AG09319 (cell line): ENCODE measurements at regions not wholly inside any gene's neighbourhood (a gene's known extent, or its start where the extent isn't known, plus 50 kb on each side); places are given as distances from the start of the nearest gene placed in this dataset.
"Not testable (repeated sequence)": the region's sequence is repeated elsewhere in the genome, so short reads cannot be mapped to it uniquely, and the experiment has no call there.

ENCODE experiments used
- DNase-seq: peaks from one replicate; pipeline ENCODE4 v3.0.0-alpha.2; 2010; ENCODE audit warnings: low read depth; ENCODE audit errors: extremely low read depth
- CTCF ChIP-seq: IDR thresholded peaks from 2 replicates; pipeline ENCODE4 v1.5.1; 2011; ENCODE audit warnings: low read depth, mild to moderate bottlenecking, inconsistent platforms, low read length, moderate library complexity

DNA sequence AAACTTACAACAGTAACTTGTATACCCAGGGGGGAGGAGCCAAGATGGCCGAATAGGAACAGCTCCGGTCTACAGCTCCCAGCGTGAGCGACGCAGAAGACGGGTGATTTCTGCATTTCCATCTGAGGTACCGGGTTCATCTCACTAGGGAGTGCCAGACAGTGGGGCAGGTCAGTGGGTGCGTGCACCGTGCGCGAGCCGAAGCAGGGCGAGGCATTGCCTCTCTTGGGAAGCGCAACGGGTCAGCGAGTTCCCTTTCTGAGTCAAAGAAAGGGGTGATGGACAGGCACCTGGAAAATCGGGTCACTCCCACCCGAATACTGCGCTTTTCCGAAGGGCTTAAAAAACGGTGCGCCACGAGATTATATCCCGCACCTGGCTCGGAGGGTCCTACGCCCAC, 278.8 kb downstream of the FAM47B start:
- not testable (repeated sequence) for DNase-seq

GRCh38 chrX:35244088-35244741, 301.6 kb downstream of the FAM47B start:
- no peak for TF ChIP-seq CTCF
- no peak for DNase-seq

DNA sequence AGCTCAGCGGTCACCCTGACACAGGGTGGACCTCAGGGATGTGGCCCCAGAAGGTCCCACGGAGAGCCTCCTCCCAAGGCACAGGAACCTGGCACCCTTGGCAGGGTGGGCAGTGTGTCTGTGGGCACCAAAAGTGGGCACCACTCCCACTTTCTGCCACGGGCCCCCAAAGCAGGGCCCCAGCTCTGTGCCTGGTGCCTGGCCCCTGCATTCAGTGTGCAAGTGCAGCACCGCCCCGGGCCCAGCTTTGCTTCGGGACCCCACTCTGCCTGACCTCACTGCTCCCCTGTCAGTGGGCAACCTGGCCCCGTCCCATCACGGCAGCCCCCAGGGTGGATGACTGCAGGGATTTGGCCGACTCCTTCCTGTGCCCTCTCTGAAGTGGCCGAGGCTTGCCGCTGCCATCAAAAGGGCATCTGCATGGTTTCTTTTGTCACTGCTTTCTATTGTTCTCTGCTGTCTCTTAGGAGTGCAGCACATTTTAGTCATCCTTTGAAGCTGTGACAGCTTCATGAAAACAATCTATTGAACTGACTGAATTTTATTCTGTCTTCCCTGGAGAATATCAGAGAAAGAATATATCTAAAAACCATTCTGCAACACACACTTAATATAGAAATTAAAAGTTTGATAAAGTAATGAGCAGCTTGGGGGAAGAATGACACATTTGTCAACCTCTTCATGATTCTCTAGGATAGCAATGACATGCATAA, 302.4 kb downstream of the FAM47B start:
- TF ChIP-seq CTCF = no peak
- DNase-seq = no peak

- DNase-seq = no peak
- TF ChIP-seq CTCF = no peak
These were observed 308.6 kb downstream of the FAM47B start for GRCh38 chrX:35251226-35251625.

- TF ChIP-seq CTCF = no peak
- DNase-seq = no peak
These were observed 333.5 kb downstream of the FAM47B start for GRCh38 chrX:35276115-35276514.

GRCh38 chrX:35285289-35285962, 342.8 kb downstream of the FAM47B start:
- DNase-seq = no peak
- no peak for TF ChIP-seq CTCF

- DNase-seq = no peak
- TF ChIP-seq CTCF = no peak
These were observed 346.1 kb downstream of the FAM47B start for GRCh38 chrX:35288657-35289056.
